PC-9 (cell line): ENCODE measurements at regions not wholly inside any gene's neighbourhood (a gene's known extent, or its start where the extent isn't known, plus 50 kb on each side); places are given as distances from the start of the nearest gene placed in this dataset.

Experiments used
- CTCF ChIP-seq: fragments of 200-600 bp; sonication (generic); conservative IDR thresholded peaks from 2 replicates; pipeline ENCODE4 v1.6.1; 2017; ENCODE audit warnings: mixed run types, antibody characterized with exemption, mild to moderate bottlenecking, moderate library complexity
- EZH2 ChIP-seq: fragments of 200-600 bp; sonication (generic); IDR thresholded peaks from 2 replicates; pipeline ENCODE4 v1.8.0; 2017; ENCODE audit warnings: antibody characterized with exemption, low read depth

GRCh38 chr9:106655966-106656365 is 207.0 kb upstream of the ZNF462 start:
- TF ChIP-seq CTCF, result no peak
- no peak for TF ChIP-seq EZH2
